ENCODE measurements at regions not wholly inside any gene's neighbourhood (a gene's known extent, or its start where the extent isn't known, plus 50 kb on each side); places are given as distances from the start of the nearest gene placed in this dataset.
"Not testable (repeated sequence)": the region's sequence is repeated elsewhere in the genome, so short reads cannot be mapped to it uniquely, and the experiment has no call there.

DNA sequence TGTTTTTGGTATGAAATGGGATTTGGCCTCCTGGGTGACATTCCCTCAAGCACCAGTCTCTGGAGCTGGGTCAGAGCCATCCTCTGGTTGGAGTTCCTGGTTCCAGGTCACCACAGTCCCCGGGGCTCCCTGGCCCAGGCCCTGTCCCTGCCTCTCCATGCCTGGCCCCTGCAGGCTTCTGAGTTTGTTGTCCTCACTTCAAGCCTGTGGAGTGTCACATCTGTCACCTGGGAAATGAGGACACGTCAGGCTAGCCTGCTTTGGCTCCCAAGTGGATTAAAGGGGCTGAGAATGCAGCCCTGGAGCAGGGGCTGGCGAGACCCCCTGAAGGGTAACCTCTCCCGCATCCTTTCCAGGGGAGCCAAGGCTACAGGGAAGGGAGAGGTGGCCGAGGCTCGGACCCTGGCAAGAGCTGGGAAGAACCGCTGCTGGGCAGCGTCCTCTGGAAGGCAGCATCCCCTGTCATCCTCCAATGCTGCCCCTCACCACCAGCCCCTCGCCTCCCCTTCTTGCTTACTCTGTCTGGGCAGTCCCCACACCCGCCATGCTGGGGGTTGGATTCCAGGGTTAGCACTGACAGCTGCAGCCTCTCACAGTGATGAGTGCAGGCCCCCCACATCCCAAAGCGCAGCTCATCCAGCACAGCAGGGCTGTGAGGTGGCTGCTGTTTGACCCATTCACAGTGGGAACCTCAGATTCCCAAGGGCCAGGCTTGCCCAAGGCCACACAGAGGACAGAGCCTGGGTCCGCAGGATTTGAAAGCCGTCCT lies 75.5 kb upstream of the IQSEC1 start:
- intact Hi-C loops (cut with DNase I): no loop called here
- peak; percentile 68 for DNase-seq (ENCODE audit: low spot score)

DNA sequence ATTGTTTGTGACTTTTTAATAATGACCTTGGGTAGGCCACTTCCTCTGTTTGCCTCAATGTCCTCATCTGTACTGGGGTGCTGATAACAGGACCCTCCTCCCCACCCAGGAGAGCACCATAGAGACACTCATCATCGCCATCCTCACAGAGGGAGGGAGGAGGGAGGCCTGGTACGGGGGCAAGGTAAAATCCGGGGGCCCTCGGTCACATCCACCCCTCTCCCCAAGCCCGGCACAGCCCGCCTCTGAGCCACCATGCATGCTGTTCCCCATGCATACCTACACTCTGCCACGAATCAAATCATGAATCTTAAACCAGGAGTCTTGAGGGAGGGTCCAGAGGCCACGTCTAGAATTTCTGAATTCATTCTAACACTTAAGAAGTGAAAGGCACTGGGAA lies 74.9 kb upstream of the IQSEC1 start:
- intact Hi-C loops (cut with DNase I): no loop called here
- peak; percentile 59 for DNase-seq (ENCODE audit: low spot score)

DNA sequence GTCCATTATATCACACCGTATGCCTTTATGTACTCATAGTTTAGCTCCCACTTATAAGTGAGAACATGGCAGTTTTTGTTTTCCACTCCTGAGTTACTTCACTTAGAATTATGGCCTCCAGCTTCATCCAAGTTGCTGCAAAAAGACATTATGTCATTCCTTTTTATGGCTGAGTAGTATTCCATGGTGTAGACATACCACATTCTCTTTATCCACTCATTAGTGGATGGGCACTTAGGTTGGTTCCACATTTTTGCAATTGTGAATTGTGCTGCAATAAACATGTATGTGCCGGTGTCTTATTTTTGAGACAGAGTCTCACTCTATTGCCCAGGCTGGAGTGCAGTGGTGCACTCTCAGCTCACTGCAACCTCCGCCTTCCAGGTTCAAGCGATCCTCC lies 74.1 kb upstream of the IQSEC1 start:
- DNase-seq (ENCODE audit: low spot score): no peak
- intact Hi-C loops (cut with DNase I): no loop called here

DNA sequence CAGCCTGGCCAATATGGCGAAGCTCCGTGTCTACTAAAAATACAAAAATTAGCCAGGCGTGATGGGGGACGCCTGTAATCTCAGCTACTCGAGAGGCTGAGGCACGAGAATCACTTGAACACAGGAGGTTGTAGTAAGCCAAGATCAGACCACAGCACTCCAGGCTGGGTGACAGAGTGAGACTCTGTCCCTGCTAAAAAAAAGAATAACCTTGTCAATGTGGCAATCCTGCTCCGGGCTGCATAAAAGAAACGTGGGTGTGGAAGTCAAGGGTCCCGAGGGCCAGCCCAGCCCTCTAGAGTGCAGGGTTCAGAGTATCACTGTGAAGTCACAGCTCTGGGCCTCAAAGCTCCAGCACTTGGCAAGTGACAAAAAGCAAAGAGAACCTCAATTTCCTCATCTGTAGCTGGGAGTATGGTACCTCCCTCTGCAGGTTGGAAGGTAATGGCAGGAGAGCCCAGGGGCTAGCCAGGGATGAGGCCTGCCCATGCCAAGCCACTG lies 73.5 kb upstream of the IQSEC1 start:
- peak; percentile 10 for DNase-seq (ENCODE audit: low spot score)
- intact Hi-C loops (cut with DNase I): no loop called here

DNA sequence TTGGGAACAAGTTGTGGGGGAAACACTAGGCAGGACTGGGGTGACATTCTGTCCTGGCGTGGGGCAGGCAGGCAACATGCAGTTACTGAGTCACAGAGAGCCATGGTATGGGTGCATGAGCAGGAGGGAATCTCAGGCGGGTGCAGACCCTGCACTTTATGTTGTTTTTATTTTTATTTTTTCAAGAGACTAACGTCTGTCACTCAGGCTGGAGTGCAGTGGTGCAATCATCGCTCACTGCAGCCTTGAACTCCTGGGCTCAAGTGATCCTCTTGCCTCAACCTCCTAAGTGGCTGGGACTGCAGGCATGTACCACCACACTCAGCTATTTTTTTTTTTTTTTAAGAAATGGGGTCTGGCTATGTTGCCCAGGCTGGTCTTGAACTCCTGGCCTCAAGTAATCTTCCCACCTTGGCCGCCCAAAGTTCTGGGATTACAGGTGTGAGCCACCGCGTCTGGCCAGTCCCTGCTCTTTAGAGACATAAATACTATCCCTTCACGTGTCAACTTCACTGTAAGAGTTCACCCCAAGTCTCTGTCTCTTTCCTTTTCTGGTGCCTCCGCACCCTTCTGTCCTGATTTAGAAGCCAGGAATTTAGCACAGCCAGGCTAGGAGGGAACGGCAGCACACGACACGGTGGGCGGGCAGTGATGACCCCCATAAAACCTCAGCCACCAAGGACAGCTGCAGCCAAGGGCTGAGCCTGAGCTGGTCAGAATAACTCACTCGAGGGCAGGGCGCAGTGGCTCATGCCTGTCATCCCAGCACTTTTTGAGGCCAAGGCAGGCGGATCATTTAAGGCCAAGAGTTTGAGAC lies 72.8 kb upstream of the IQSEC1 start:
- DNase-seq (ENCODE audit: low spot score): peak; percentile 53
- intact Hi-C loops (cut with DNase I): no loop called here

DNA sequence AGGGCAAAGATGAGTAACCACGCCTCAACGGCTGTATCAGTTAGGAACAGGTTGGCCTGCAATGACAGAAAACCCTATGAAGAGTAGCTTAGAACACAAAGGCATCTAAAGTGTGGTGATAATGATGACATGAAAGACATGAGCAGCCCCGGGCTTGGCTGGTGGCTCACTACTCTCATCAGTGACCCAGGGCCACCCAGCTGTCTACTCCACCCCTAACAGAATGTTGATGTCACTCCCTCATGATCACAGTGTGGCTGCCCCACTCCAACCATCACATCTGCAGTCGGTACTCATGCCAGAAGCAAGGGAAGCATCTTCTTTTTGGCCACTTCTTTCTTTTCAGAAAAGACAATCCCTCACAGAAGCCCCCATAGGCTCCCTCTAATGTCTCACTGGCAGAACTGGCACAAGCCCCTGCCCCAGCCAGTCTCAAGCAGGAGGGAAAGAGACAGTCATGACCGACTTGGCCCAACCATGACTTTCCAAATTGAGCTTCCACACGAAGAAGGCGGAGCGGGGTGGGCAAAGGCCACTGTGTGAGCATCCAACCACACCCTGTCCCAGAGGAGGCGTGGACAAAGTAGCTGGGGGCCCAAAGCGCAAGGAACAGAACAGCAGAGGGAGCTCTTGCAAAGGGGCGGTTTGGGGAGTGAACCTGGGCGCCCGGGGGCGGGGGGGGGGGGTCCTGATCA lies 72.0 kb upstream of the IQSEC1 start:
- intact Hi-C loops (cut with DNase I): no loop called here

DNA sequence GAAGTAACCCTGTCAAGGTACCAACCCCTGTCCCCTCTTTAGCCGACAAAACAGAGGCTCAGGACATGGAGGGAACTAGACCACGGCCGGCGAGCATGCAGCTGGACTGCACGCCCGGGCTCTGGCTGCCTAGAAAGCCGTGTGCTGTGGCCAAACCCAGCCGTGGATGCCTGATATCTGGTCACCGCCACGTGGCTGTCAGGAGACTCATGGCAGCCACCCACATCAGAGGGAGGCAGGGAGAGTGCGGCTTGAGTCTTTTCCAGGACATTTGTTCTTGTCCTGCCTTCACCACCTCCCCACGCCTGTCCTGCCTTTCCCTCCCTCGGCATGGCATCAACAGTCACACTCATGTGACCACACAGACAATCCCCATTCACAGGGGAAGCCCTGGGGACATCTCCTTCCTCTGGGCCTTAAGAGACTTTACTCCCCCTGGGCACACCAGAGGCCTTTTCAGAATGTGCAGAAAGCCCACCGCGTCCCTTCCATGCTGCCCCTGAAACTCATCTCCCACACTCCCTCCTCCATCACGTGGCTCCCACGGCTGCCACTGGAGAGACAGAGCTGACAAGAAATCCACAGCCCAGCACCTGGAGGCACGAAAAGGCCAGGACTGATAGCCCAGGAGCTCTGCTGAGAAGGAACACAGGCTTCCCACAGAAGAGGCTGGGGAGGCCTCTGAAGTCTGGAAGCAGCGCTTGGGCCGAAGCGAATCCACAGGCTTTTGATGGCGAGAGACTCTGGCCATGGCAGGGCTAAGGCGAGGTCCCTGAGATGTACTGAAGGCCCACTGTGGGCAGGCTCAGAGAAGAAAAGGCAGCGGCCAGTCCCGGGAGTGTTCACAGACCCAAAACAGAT lies 71.2 kb upstream of the IQSEC1 start:
- intact Hi-C loops (cut with DNase I): no loop called here

More for the DNA sequence above, 72.0 kb upstream of the IQSEC1 start:
- DNase-seq (ENCODE audit: low spot score): peak; percentile 66

DNA sequence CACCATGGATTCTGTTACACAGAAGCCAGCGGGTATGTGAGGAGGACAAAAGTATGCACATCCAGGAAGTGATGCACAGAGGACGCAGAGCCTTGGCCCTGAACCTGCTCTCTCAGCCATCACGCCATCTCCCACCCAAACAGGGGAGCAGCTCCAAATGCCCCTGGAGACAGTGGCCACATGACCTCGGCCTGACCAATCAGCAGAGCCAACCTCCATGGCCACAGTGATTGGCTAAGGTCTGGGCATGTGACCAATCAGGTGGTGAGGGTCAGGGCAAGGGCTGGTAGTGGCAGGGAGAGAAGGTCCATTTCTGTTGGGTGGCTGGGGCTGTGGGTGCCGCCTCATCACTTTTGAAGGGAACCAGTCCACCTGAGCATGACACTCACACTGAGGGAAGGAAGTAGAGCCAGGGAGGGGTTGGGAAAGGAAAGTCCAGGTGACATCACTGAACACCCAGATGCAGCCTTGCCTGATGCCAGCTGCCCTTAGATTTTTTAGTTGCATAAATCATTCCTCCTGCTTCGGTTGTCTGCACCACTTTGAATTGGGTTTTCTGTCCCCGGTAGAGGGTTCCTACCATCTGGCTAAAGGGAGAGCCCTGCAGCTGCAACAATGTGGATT lies 70.3 kb upstream of the IQSEC1 start:
- intact Hi-C loops (cut with DNase I): no loop called here
- DNase-seq (ENCODE audit: low spot score): peak; percentile 38

More for the DNA sequence above, 71.2 kb upstream of the IQSEC1 start:
- peak; percentile 74 for DNase-seq (ENCODE audit: low spot score)

DNA sequence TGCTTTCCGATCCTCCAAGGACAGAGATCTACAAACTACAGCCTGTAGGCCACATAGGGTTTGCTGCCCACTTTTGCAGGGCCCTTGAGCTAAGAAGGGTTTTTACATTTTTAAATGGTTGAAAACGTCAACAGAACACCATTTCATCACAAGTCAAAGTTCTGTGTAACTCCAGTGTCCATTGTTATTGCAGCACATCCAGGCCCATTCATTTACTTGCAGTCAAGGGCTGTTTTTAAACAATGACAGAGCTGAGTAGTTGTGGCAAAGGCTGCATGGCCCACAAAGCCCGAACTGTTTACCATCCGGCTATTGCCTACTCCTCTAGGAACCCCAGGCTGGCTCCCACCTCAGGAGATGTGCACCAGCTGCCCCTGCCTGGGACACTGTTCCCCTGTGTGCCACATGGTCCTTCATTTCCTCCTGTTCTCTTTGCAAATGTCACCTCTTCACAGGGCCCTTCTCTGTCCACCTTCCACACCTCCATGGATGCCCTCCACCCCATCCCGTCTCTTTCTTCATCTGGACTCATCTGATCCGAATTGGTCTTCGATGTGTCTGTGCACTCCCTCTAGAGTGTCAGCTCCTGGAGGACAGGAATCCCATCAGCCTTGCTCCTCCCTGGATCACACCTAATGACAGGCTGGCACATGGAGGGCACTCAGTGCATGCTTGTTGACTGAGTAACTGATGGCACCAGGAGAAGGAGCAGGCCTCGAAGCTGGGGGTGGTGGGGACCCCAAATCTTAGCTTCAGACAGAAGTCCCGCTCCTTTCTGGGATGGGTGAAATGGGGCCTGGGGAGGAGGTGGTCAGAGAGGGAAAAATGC lies 69.5 kb upstream of the IQSEC1 start:
- DNase-seq (ENCODE audit: low spot score): peak; percentile 36
- intact Hi-C loops (cut with DNase I): no loop called here

DNA sequence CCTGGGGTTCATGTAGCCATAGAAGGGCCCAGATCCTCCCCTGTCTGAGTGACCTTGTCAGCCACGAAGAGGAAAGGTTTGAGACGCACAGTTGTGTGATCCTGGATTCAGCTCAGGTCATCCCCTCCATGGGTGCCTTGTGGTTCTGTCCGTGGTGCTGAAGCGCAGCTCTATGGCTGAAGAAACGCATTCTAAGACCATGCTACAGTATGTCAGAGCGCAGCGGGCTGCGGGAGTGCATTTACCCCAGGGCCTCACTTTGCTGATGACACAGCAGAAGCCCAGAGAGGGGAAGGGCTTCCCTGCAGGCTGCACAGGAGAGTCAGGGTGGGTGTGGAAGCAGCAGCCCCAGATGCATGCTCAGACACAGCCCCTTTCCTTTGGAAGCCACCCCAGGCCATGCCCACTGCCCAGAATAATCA lies 68.8 kb upstream of the IQSEC1 start:
- peak; percentile 76 for DNase-seq (ENCODE audit: low spot score)

DNA sequence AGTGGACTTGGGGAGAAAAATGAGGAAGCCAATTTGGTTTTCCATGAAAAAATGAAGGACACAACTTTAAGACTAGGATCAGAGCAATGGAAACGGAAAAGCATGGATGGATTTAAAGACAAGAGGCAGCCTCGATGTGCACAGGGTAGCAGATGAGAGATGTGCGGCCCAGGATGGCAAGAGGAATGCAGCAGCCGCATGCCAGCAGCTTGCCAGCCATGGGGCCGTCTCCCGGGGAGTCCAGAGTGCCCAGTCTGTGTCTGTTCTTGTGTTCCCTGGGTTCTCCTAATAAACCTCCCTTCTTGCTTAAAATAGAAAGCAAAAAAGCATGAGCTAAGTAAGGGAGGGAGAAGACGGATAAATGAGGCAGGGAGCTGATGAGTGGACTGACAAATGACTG lies 68.0 kb upstream of the IQSEC1 start:
- DNase-seq (ENCODE audit: low spot score): peak; percentile 50
- intact Hi-C loops (cut with DNase I): no loop called here

More for the DNA sequence above, 68.8 kb upstream of the IQSEC1 start:
- intact Hi-C loops (cut with DNase I): no loop called here

DNA sequence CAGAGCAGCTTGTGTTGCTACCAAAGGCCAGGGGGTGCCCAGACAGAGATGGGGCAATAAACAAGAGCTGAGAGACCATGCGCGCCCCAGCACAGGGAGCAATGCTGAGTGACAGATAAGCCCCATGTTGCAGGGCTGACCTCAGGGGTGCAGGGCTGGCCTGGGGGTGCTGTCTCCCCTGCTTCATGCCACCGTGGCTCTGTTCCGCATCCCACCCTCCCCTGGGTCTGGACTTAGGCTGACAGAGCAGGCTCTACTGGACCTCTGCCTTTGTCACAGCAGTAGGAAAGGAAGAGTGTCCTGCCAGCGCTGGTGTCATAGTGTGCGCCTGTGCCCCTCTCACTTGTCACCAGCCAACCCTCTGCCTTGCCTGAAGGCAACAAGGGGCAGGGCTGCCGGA lies 67.4 kb upstream of the IQSEC1 start:
- intact Hi-C loops (cut with DNase I): no loop called here
- DNase-seq (ENCODE audit: low spot score): peak; percentile 53

DNA sequence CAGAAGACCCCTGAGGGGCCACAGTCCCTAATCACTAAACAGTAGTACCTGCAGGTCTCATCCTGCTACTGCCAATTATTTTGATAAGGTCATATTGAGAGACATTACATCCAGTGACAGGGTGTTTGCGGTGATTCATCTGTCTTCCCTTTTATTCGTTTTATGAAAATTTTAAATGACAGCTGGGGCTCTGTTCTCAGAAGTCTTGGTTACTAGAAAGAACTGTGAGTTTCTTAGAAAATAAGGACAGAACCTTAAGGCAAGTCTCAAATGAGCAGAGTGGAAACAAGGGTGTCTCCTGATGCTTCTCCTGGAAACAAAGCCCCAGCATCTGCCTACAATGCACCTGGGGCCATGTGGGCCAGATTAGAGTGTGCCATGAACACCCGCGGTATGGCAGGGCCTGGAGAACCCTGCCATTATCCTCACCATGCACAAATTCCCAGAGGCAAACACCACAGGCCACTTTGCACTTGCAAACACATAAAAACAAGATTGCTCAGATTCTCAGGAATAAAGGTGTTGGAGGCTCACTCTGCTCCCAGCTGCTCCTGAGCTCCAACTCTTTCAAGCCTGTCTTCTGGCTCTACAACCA lies 66.3 kb upstream of the IQSEC1 start:
- DNase-seq (ENCODE audit: low spot score): peak; percentile 30
- intact Hi-C loops (cut with DNase I): no loop called here

DNA sequence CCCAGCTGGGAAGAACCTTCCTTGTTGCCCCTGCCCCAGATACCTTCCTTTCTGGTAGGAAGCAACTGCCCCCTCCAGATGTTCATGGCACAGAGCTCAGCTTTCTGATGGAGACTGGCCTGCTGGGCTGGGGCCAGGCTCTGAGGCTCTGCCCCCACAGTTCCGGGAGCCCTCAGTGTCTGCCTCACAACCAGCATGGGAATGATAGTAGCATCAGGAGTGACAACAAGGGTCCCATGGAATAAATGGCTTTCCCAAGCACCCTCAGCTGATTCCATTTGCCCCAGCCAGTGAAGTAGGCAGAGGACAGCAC lies 65.6 kb upstream of the IQSEC1 start:
- DNase-seq (ENCODE audit: low spot score): peak; percentile 17
- intact Hi-C loops (cut with DNase I): no loop called here

DNA sequence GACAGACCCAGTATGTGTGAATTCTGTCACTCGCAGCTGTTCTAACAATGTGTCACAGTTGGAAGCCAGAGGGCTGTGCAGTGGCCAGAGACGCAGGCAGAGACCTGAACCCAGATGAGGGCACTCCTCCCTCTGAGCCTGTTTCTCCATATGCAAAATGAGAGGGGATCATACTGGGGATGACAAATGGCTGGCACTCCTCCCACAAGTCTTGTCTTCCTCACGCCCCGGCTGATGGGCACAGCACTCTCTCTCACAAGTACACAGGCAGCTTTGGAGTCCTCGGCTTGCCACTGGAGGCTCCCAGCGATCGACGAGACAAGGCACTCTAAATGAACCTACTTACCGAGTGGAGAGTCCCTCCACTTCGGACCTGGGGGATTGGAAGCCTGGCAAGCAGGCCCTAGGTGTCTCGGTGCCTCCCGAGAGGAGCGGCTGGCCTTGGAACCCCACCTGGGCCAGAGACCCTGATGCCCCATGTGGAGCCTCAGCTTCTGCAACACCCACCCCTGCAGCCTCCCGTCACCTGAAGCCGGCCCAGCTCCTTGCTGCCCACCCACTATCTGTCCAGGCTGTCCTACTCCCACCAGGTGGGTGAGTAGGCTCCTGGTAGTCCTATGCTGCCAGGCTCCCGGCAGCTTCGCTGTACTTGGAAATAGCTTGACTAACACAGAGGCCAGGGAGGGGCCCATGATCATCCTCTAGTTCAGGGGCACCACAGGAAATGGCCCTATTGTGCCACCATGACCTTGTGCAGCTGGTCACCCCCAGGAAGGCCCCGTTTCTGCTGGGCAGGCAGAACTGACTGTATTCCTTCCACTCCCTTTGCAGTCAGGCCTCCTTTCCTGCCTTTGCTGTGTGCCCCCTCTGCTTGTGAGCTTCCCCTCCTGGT lies 65.0 kb upstream of the IQSEC1 start:
- DNase-seq (ENCODE audit: low spot score): peak; percentile 78
- intact Hi-C loops (cut with DNase I): no loop called here

DNA sequence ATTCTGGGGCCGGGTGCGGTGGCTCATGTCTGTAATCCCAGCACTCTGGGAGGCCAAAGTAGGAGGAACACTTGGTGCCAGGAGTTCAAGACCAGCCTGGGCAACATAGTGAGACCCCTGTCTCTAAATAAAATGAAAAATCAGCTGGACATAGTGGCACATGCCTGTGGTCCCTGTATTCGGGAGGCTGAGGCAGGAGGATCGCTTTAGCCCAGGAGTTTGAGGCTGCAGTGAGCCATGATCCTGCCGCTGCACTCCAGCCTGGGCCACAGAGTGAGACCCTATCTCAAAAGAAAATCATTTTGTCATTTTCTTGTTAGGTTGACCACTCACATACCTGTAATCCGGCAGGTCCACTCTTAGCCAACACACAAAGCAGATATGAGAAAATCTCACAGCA lies 63.6 kb upstream of the IQSEC1 start:
- intact Hi-C loops (cut with DNase I): not testable (repeated sequence)
- peak; percentile 12 for DNase-seq (ENCODE audit: low spot score)

DNA sequence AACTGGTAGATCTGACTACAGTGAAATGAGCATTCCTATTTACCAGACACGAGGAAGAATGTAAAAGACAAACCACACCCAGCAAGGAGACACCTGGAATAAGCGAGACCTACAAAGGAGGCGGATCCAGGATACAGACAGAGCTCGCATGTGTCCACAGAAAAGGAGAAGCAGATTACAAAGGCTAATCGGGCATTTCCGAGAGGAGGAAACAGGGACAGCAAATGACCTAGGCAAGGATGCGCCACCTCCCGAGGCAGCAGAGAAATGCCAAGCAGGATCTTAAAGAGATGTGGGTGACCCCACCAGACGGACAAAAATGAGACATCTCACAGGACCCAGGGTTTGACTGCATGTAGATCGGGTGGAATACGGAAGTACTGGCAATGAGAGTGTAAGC lies 63.2 kb upstream of the IQSEC1 start:
- no peak for DNase-seq (ENCODE audit: low spot score)
- intact Hi-C loops (cut with DNase I): no loop called here
